T-helper 22 cell (primary cell): ENCODE measurements at regions not wholly inside any gene's neighbourhood (a gene's known extent, or its start where the extent isn't known, plus 50 kb on each side); places are given as distances from the start of the nearest gene placed in this dataset.

Experiments
- DNase-seq: peaks from one replicate; pipeline ENCODE4 v3.0.0-alpha.2; 2020; ENCODE audit warnings: low read depth

GRCh38 chr2:134143568-134143967, 110.3 kb upstream of the MGAT5 start:
- no peak for DNase-seq

- DNase-seq, result no peak
Measured at GRCh38 chr2:134144081-134144596, 109.7 kb upstream of the MGAT5 start.

- no peak for DNase-seq
Measured at GRCh38 chr2:134144651-134145050, 109.2 kb upstream of the MGAT5 start.

GRCh38 chr2:134145519-134145918, 108.4 kb upstream of the MGAT5 start:
- no peak for DNase-seq

- DNase-seq, result no peak
Measured at GRCh38 chr2:134146161-134146560, 107.7 kb upstream of the MGAT5 start.

- no peak for DNase-seq
Measured at GRCh38 chr2:134146620-134147019, 107.3 kb upstream of the MGAT5 start.

- DNase-seq, result no peak
Measured at GRCh38 chr2:134148172-134148571, 105.7 kb upstream of the MGAT5 start.

- no peak for DNase-seq
Measured at GRCh38 chr2:134148843-134149472, 104.9 kb upstream of the MGAT5 start.

GRCh38 chr2:134149904-134150303, 104.0 kb upstream of the MGAT5 start:
- no peak for DNase-seq

GRCh38 chr2:134150760-134151159, 103.1 kb upstream of the MGAT5 start:
- DNase-seq, result no peak

- DNase-seq, result no peak
Measured at GRCh38 chr2:134152045-134153010, 101.5 kb upstream of the MGAT5 start.

- no peak for DNase-seq
Measured at GRCh38 chr2:134153294-134153880, 100.5 kb upstream of the MGAT5 start.

GRCh38 chr2:134154246-134154645, 99.6 kb upstream of the MGAT5 start:
- no peak for DNase-seq

GRCh38 chr2:134155134-134155533, 98.7 kb upstream of the MGAT5 start:
- DNase-seq, result no peak

- DNase-seq, result no peak
Measured at GRCh38 chr2:134158295-134158694, 95.6 kb upstream of the MGAT5 start.

GRCh38 chr2:134161170-134161547, 92.7 kb upstream of the MGAT5 start:
- DNase-seq, result no peak

- DNase-seq, result no peak
Measured at GRCh38 chr2:134163336-134163735, 90.5 kb upstream of the MGAT5 start.

GRCh38 chr2:134164306-134164705, 89.6 kb upstream of the MGAT5 start:
- no peak for DNase-seq

GRCh38 chr2:134167015-134167414, 86.9 kb upstream of the MGAT5 start:
- no peak for DNase-seq

- DNase-seq, result no peak
Measured at GRCh38 chr2:134169788-134170187, 84.1 kb upstream of the MGAT5 start.

- DNase-seq, result no peak
Measured at GRCh38 chr2:134170294-134170693, 83.6 kb upstream of the MGAT5 start.

GRCh38 chr2:134170700-134171099, 83.2 kb upstream of the MGAT5 start:
- no peak for DNase-seq
